HG02678 (cell line): ENCODE measurements at regions not wholly inside any gene's neighbourhood (a gene's known extent, or its start where the extent isn't known, plus 50 kb on each side); places are given as distances from the start of the nearest gene placed in this dataset.
A peak's percentile ranks its signal among the peaks of the same experiment; 100 is the strongest.
"Not testable (repeated sequence)": the region's sequence is repeated elsewhere in the genome, so short reads cannot be mapped to it uniquely, and the experiment has no call there.

Source experiments
- ATAC-seq: cut with Tn5 transposase; IDR thresholded peaks from one replicate; pipeline ENCODE4 v1.9.1; 2021; ENCODE audit warnings: mild to moderate bottlenecking, moderate library complexity; ENCODE audit not compliant: unreplicated experiment

GRCh38 chr3:152768478-152768877 is 66.5 kb upstream of the P2RY1 start:
- ATAC-seq = no peak

DNA sequence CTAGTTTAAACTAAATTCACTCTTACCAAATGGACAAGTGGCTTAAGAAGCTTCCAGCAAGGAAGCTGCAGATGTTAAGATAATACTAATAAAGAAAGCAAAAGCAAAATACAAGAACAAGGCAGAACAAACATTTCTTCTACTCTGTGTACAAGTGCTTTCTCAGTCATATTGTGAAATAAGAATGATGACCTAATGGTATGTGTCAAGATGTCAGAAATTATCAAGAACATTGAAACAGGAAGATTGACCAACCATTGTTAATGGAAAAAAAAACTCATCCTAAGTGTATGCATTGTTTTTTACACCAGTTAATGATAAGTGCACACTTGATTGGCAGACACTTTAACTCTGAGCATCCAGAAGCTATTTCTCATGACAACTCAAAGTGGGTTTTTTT is 65.4 kb upstream of the P2RY1 start:
- peak; percentile 62 for ATAC-seq

- ATAC-seq = no peak
These were observed 64.6 kb upstream of the P2RY1 start for GRCh38 chr3:152770296-152770695.

DNA sequence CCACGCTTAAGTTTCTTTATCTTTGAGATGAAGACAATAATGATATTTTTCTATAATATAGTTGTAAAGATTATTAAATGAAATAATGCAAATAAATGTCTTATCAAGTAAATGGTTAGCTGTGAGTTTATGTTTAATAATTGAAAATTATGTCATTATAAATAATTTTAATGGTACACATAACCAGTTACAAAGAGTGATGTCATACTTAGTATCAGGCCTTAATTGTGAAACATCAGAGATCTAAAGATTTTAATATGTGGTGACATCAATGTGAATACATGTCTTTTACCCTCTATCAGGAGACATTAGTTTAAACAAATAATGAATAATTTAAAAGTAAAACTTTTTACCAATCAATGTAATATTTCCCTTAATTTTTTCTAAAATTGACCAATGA is 63.8 kb upstream of the P2RY1 start:
- no peak for ATAC-seq

DNA sequence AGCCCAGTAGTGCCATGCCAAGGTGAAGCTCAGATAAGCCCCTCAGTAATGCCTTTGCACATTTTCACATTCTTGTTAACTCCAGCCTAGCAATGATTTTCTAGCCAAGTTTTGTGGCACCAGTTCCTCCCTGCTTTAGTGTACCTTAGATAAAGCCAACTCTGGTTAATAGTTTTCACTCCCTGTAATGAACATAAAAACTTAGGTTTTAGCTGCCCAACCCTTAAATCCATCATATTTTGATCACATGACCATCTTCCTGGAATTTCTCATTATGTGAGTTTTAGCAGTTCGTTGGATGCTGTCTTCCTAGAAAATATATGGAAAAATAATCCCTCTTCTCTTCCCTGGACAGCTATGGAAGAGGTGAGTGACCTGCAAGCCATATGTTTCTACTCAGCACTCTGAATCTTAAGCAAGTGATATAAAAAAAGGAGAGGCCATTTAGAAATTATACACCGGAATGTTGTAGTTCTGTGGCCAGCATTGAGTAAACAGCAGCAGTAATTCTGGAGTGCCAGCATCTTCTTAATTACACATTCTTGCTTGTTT is 62.2 kb upstream of the P2RY1 start:
- no peak for ATAC-seq

DNA sequence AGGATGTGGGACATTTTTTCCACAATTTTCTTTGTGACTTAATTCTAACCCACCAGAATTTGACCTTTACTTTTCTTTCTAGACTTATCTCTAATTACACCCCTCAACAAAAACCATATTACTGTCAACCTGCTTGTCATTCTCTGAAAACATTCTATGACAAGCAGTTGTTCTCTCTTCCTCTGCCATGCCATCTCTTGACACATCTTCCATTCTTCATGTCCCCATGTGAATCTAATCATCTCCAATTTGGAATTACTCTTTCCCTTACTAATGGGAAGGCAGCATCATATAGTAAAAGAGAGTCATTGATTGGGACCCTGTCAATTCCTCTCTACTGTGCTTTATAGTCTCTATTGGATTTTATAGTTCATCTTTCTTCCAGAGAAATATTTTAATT is 61.3 kb upstream of the P2RY1 start:
- no peak for ATAC-seq

- not testable (repeated sequence) for ATAC-seq
These were observed 60.7 kb upstream of the P2RY1 start for GRCh38 chr3:152774230-152774629.

DNA sequence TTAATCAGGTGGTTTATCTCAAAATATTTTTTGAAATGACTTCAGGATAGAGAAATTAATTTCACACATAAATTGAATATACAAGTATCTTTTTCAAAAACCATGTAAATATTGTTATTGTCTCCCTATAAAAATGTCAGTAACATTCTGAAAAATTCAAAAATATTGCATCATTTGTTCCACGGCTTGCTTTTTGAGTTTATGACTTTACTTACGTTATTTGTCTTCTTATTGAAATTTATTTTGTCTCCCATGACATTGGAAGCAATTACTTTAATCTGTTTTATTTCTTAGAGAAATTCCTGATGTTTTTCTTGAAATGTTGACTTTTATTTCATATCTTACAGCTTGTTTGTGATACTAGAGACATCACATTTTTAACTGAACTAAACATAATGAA is 56.9 kb upstream of the P2RY1 start:
- no peak for ATAC-seq

GRCh38 chr3:152779653-152780052 is 55.3 kb upstream of the P2RY1 start:
- no peak for ATAC-seq

DNA sequence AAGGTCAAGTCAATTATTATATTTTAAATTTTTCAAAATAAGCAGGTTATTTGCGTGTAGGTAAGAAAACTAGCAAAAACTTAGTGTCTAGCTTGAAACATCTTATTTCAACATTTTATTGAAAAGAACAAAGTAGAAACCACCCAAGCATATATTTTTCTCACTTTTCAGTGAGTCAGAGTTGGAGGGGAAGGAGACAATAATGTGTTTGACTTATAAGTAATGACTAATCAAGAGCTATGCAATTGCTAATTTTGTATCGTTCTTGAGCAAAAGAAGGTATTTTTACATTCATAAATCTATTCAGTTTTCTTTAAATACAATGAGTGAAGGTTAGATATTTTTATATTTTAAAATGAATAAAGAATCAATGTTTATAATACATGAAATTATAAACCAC is 54.4 kb upstream of the P2RY1 start:
- no peak for ATAC-seq

- ATAC-seq = no peak
These were observed 49.9 kb upstream of the P2RY1 start for GRCh38 chr3:152785051-152785450.
